ELF-1 (cell line): ENCODE measurements at regions not wholly inside any gene's neighbourhood (a gene's known extent, or its start where the extent isn't known, plus 50 kb on each side); places are given as distances from the start of the nearest gene placed in this dataset.
A peak's percentile ranks its signal among the peaks of the same experiment; 100 is the strongest.

Experiments
- DNase-seq: peaks from one replicate; pipeline ENCODE4 v3.0.0-alpha.2; 2016; ENCODE audit warnings: low read depth, low spot score

- DNase-seq: no peak
Measured at GRCh38 chr14:58947156-58947555, 241.3 kb upstream of the DAAM1 start.

GRCh38 chr14:58947814-58948445 lies 240.5 kb upstream of the DAAM1 start:
- DNase-seq: no peak

GRCh38 chr14:58950555-58950954 lies 237.9 kb upstream of the DAAM1 start:
- no peak for DNase-seq

GRCh38 chr14:58951143-58951542 lies 237.3 kb upstream of the DAAM1 start:
- no peak for DNase-seq

- no peak for DNase-seq
Measured at GRCh38 chr14:58954052-58954451, 234.4 kb upstream of the DAAM1 start.

GRCh38 chr14:58954901-58955861 lies 233.3 kb upstream of the DAAM1 start:
- DNase-seq: peak; percentile 56

- DNase-seq: no peak
Measured at GRCh38 chr14:58961045-58961731, 227.3 kb upstream of the DAAM1 start.

GRCh38 chr14:58963873-58964597 lies 224.4 kb upstream of the DAAM1 start:
- no peak for DNase-seq

- no peak for DNase-seq
Measured at GRCh38 chr14:58964598-58964928, 223.9 kb upstream of the DAAM1 start.

GRCh38 chr14:58965601-58966000 lies 222.9 kb upstream of the DAAM1 start:
- DNase-seq: no peak

GRCh38 chr14:58966997-58967396 lies 221.5 kb upstream of the DAAM1 start:
- no peak for DNase-seq

GRCh38 chr14:58969951-58970751 lies 218.3 kb upstream of the DAAM1 start:
- peak; percentile 89 for DNase-seq

- no peak for DNase-seq
Measured at GRCh38 chr14:58972233-58973017, 216.0 kb upstream of the DAAM1 start.

GRCh38 chr14:58977366-58977765 lies 211.1 kb upstream of the DAAM1 start:
- no peak for DNase-seq

- no peak for DNase-seq
Measured at GRCh38 chr14:58978343-58978742, 210.1 kb upstream of the DAAM1 start.

- DNase-seq: no peak
Measured at GRCh38 chr14:58979325-58979724, 209.1 kb upstream of the DAAM1 start.

- no peak for DNase-seq
Measured at GRCh38 chr14:58981840-58982239, 206.6 kb upstream of the DAAM1 start.

- no peak for DNase-seq
Measured at GRCh38 chr14:58985786-58986185, 202.7 kb upstream of the DAAM1 start.

GRCh38 chr14:58987591-58987990 lies 200.9 kb upstream of the DAAM1 start:
- no peak for DNase-seq

- no peak for DNase-seq
Measured at GRCh38 chr14:58992935-58993334, 195.5 kb upstream of the DAAM1 start.
